ENCODE measurements at regions not wholly inside any gene's neighbourhood (a gene's known extent, or its start where the extent isn't known, plus 50 kb on each side); places are given as distances from the start of the nearest gene placed in this dataset.

DNA sequence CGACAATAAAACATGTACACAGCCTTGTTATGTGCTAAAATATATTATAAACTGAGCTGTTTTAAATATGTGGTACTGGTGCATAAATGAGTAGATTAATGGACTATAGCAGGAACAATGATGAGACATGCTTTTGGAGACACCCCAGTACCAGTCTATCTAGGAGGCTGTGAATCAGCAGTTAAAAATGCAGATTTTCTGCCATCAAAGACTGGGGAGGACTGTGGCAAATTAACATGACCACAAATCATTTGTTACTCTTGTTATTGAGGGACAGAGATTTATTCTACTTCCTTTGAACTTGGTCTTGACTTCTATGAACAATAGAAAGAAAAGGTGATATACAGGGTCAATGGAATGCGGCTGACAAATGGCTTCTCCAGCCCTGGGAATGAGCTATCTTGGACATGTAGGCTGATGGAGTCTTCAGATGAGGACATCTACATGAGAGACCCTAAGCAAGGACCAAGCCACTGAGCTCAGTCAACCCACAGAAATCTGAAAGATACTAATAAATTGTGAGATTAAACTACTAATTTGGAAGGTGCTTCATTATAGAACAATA, 551.7 kb upstream of the GJE1 start:
- TF ChIP-seq, protein P1, sequence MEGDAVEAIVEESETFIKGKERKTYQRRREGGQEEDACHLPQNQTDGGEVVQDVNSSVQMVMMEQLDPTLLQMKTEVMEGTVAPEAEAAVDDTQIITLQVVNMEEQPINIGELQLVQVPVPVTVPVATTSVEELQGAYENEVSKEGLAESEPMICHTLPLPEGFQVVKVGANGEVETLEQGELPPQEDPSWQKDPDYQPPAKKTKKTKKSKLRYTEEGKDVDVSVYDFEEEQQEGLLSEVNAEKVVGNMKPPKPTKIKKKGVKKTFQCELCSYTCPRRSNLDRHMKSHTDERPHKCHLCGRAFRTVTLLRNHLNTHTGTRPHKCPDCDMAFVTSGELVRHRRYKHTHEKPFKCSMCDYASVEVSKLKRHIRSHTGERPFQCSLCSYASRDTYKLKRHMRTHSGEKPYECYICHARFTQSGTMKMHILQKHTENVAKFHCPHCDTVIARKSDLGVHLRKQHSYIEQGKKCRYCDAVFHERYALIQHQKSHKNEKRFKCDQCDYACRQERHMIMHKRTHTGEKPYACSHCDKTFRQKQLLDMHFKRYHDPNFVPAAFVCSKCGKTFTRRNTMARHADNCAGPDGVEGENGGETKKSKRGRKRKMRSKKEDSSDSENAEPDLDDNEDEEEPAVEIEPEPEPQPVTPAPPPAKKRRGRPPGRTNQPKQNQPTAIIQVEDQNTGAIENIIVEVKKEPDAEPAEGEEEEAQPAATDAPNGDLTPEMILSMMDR (IDR thresholded peaks at IDR 0.05): no peak
- no peak for TF ChIP-seq POLR2A (IDR thresholded peaks at IDR 0.05)
